IPS DF 4.7 (cell line): ENCODE measurements at regions not wholly inside any gene's neighbourhood (a gene's known extent, or its start where the extent isn't known, plus 50 kb on each side); places are given as distances from the start of the nearest gene placed in this dataset.

Experiments used
- DNase-seq: peaks from one replicate; pipeline ENCODE4 v3.0.0-alpha.2; 2013; ENCODE audit warnings: low spot score; ENCODE audit errors: extremely low read depth

- no peak for DNase-seq
These were observed 167.9 kb upstream of the TAB2 start for GRCh38 chr6:149149653-149150052.

- DNase-seq, result no peak
These were observed 167.2 kb upstream of the TAB2 start for GRCh38 chr6:149150301-149150700.

GRCh38 chr6:149150801-149151398 is 166.6 kb upstream of the TAB2 start:
- DNase-seq, result no peak

GRCh38 chr6:149152521-149152920 is 165.0 kb upstream of the TAB2 start:
- DNase-seq, result no peak

- DNase-seq, result no peak
These were observed 164.4 kb upstream of the TAB2 start for GRCh38 chr6:149153100-149153499.

DNA sequence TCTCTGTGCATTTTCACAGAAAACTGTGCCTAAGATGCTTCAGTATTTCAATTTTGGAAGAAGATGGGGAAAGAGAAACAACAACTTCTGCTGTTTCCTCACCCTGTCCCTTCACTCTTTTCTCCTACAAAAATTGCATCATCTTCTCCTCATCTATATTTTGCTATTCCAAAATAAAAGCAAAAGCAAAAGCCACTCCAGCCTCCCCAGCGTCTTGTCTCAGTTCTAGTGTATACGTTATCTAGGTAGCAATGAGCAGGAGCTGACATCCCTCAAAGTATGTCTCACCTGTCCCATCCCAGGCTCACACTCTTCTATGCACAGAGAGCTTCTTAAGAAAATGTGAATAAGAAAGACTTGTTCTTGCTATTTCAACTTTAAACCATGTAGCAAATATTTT is 163.8 kb upstream of the TAB2 start:
- DNase-seq, result no peak

DNA sequence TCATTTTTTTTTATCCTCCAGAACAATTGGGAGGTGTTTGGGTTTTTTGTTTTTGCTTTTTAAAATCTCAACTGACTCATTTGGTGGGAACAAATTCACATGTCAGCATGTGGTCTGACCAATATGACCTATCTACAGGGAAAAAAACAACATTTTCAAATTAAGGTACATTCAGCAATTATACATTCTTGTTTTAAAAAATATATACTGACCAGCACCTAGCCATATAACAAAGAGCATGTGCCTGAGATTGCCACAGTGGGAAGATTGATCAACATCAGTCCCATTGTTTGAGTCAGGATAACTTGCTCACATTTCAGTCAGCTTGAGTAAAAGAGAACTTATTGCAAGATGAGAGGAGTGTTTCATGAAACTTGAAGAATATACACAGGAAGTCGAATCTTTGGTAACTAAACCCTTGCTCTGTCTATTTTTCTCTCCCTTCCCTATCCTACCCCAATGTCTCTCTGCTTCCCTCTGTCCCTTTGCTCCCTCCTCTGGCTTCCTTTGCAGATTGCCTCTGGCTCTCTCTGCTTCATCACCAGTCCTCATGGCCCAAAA is 163.2 kb upstream of the TAB2 start:
- DNase-seq, result no peak

DNA sequence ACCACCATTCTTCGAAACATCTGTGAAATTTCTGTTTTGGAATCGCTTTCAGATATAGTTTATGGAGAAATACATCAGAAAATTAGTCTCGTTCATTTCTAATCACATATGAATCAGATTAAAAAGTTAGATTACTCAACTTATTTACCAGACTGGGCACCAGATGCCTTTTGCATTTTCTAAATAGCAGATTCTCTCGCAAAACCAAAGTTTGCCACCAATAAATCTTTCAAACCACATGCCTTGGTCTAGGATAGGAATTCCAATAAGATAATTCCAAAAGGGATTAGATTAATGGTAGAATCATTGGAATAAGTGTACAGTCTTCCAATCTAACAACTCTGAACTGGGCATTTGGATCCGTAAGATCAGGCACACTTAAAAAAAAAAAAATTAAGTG is 160.4 kb upstream of the TAB2 start:
- DNase-seq, result no peak

GRCh38 chr6:149158076-149158475 is 159.4 kb upstream of the TAB2 start:
- DNase-seq, result no peak

- DNase-seq, result no peak
These were observed 156.6 kb upstream of the TAB2 start for GRCh38 chr6:149160943-149161342.

DNA sequence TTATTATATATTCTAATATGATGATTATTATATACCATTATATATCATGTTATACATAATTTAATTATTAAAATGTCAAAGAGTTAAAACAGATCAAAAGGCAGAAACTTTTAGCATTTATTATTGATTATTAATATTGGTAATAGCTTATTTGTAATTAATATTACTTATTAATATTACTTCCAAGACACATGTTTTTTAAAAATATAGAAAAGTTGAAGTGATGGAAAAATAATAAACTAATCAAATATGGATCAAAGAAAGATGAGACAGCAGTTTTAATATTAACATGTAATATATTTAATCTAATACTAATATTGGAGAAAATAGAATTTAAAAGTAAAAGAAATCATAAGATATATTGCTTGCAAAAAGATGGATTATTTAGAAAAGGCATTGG is 154.6 kb upstream of the TAB2 start:
- no peak for DNase-seq

- DNase-seq, result no peak
These were observed 153.2 kb upstream of the TAB2 start for GRCh38 chr6:149164199-149164750.

DNA sequence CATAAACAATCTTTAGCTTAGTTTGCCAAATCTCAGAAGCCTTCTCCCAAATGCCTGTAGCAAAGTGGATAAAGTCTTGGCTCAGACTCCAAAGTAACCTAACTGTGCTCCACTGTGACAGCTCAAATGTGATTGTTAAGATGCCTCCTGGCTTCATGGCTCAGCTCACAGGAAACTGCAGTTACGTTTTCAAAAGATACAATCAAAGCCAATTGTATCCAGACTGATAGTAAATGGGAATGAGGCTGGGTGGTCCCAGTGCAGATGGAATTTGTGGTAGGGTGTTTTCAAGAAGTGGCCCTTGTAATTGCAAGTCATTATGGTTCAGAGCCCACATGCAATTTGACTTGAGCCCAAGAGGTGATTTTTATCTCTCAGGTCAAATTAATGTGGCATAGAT is 151.2 kb upstream of the TAB2 start:
- DNase-seq, result no peak

DNA sequence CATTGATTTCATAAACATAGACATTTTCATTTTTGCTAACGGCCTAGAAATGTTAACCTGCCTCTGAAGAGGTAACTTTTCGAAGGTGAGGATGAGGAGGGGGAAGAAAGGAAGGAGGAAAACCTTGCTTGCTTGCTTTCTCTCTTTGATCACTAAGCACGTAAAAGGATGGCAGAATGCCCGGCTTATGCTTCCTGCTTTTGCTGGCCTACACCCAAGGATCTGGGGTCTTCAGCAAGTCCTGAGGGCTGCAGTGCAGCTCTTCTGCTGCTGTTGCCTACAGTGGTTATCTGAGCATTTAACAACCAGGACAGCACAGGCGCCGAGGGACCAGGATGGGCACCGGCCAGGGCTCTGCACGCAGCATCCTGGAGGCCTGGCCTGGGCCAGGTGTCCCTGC is 150.8 kb upstream of the TAB2 start:
- DNase-seq, result no peak

DNA sequence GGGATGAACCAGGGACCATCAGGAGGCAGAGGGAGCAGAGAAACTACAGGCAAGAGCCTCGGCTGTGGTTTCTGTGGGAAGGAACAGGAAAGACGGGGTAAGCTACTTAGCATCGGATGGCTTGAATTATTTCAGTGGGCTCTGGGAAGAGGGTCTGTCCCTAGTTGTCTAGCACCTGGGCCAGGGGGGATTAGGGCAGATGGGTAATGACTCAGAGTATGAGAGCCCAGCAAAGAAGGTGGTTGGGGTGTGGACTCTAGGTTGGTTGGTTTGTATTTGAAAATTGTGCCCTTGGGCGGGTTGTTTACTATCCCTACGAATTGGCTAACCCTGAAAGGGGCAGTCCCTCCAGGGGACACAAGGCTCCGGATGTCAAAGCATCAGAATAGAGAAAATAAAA is 148.5 kb upstream of the TAB2 start:
- no peak for DNase-seq

- no peak for DNase-seq
These were observed 147.6 kb upstream of the TAB2 start for GRCh38 chr6:149169761-149170511.

DNA sequence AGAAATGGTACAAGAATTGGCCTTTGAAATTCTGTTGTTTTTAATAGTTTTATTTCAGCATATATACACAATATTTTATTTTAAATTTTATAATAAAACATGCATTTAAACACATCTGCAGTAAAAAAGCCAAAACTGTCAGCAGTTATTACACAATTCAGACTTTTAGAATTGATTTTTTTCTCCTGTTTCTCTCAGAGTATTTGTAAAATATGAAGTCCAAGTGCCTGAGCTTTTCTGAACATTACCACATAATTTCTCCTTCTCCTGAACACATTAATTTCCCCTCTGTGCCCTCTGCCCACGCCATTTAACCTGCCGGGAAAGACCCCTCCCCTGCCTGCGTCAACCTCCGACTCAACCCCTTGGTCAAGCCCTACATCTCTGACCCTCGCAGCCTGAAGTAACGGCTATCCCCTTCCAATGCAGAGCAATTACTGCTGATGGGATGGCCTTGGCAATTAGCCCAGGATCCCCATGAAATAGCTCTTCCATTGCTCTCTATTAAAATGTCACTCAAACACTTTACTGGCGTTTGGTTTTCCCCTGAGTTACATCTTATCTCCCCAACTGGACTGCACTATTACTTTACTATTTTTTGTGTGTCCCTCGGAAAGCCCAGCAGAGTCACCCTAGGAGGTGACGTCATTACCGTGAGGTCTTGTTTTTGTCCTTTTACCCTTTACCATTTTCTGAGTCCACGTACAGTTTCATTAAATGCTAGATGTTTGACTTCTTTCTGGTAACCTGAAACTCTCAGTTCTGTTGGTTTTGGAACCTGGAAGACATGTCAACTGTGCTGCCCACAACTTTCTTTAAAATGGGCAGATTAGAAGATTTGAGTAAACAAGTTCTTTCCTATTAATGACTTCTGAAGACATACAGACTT is 146.7 kb upstream of the TAB2 start:
- DNase-seq, result no peak

- no peak for DNase-seq
These were observed 144.3 kb upstream of the TAB2 start for GRCh38 chr6:149173222-149173621.

GRCh38 chr6:149174962-149175361 is 142.6 kb upstream of the TAB2 start:
- no peak for DNase-seq

- DNase-seq, result no peak
These were observed 140.4 kb upstream of the TAB2 start for GRCh38 chr6:149176971-149177667.

- no peak for DNase-seq
These were observed 138.1 kb upstream of the TAB2 start for GRCh38 chr6:149179431-149179830.
